HuH-7 (cell line): ENCODE measurements at regions not wholly inside any gene's neighbourhood (a gene's known extent, or its start where the extent isn't known, plus 50 kb on each side); places are given as distances from the start of the nearest gene placed in this dataset.
A peak's percentile ranks its signal among the peaks of the same experiment; 100 is the strongest.
"Not testable (repeated sequence)": the region's sequence is repeated elsewhere in the genome, so short reads cannot be mapped to it uniquely, and the experiment has no call there.

ENCODE experiments used
- DNase-seq: peaks from one replicate; pipeline ENCODE4 v3.0.0; 2011; ENCODE audit warnings: low spot score

GRCh38 chr18:67134911-67135310, 381.6 kb downstream of the DSEL start:
- DNase-seq, result no peak

GRCh38 chr18:67133669-67134068, 382.9 kb downstream of the DSEL start:
- no peak for DNase-seq

GRCh38 chr18:67132919-67133318, 383.6 kb downstream of the DSEL start:
- no peak for DNase-seq

GRCh38 chr18:67131498-67131897, 385.0 kb downstream of the DSEL start:
- DNase-seq, result no peak

- not testable (repeated sequence) for DNase-seq
These were observed 389.8 kb downstream of the DSEL start for GRCh38 chr18:67126751-67127150.

- DNase-seq, result no peak
These were observed 392.6 kb downstream of the DSEL start for GRCh38 chr18:67123901-67124300.

GRCh38 chr18:67117804-67118203, 398.7 kb downstream of the DSEL start:
- no peak for DNase-seq

GRCh38 chr18:67109535-67109934, 407.0 kb downstream of the DSEL start:
- DNase-seq, result no peak

- DNase-seq, result no peak
These were observed 407.6 kb downstream of the DSEL start for GRCh38 chr18:67108894-67109293.

GRCh38 chr18:67104700-67105284, 411.7 kb downstream of the DSEL start:
- peak; percentile 11 for DNase-seq

- DNase-seq, result no peak
These were observed 422.4 kb downstream of the DSEL start for GRCh38 chr18:67094123-67094522.

GRCh38 chr18:67092141-67092540, 424.4 kb downstream of the DSEL start:
- no peak for DNase-seq

- DNase-seq, result no peak
These were observed 434.9 kb downstream of the DSEL start for GRCh38 chr18:67081482-67082211.

- no peak for DNase-seq
These were observed 435.9 kb downstream of the DSEL start for GRCh38 chr18:67080601-67081000.

- DNase-seq, result peak; percentile 5
These were observed 442.2 kb downstream of the DSEL start for GRCh38 chr18:67074309-67074708.

GRCh38 chr18:67072791-67073190, 443.7 kb downstream of the DSEL start:
- DNase-seq, result no peak

GRCh38 chr18:67068608-67069007, 447.9 kb downstream of the DSEL start:
- DNase-seq, result no peak

- DNase-seq, result no peak
These were observed 443.4 kb upstream of the CDH19 start for GRCh38 chr18:67047334-67047733.

- no peak for DNase-seq
These were observed 439.4 kb upstream of the CDH19 start for GRCh38 chr18:67043276-67043675.

- no peak for DNase-seq
These were observed 437.4 kb upstream of the CDH19 start for GRCh38 chr18:67041334-67041733.

GRCh38 chr18:67035026-67035425, 431.1 kb upstream of the CDH19 start:
- DNase-seq, result no peak

- DNase-seq, result no peak
These were observed 419.2 kb upstream of the CDH19 start for GRCh38 chr18:67023059-67023458.

- DNase-seq, result no peak
These were observed 407.0 kb upstream of the CDH19 start for GRCh38 chr18:67010919-67011318.

GRCh38 chr18:67007999-67008398, 404.1 kb upstream of the CDH19 start:
- no peak for DNase-seq
